ENCODE measurements at regions not wholly inside any gene's neighbourhood (a gene's known extent, or its start where the extent isn't known, plus 50 kb on each side); places are given as distances from the start of the nearest gene placed in this dataset.

DNA sequence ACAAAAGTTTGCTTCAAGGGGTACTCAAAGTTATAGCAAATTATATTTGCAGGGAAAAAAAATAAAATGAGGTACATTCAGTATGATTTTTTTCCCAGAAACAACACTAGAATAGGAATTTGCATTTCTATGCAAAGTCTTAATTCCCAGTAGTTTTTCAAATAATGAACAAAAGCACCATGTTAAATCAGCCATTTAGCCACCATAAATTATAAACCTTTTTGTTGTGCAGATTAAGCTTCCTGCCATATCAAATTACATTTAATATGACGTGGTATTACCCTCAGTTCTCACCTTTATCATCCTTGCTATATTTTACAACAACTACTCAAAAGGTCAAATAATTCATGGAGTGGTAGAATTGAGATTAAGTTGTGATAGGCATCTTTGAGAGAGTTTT lies 136.6 kb upstream of the FRY start:
- DNase-seq (ENCODE audit: low read depth, low spot score), result no peak
- H3K27ac ChIP-seq, result no peak overlapping the region

DNA sequence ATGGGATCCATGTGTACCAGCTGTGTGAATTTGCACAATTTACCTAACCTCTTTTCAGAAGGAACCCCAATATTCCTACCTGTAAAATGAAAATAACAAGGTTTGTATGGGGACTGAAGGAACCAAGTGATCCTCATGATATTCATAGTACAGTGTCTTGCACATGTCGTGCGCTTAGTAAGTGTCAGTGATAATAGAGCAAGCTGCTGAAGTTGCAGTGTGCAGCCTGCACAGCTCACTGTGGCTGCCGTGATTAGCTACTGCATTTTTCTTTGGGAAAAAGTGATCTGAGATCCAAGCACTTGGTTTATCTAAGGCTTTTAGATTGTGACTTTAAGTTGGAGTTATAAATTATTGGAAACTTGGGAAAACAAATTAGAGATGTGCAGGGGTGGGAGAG lies 135.9 kb upstream of the FRY start:
- no peak overlapping the region for H3K27ac ChIP-seq

DNA sequence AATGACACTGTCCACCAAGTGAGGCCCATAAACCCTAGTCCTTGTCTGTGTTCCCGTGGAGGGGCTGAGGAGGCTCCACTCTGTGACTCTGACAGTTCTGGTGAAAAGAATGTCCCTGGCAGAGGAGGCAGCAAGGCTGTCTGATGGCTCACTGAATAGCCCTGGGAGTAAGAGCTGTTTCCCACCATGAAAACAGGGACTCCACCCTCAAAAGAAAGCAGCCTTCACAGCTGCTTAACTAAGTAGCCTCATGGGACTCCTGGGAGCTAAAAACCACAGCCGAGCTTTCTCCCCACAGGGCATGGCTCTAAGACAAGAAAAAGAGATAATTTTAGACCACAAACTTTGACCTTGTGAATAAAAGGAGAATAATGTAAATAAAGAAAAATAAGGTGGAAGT lies 135.1 kb upstream of the FRY start:
- DNase-seq (ENCODE audit: low read depth, low spot score), result no peak
- H3K27ac ChIP-seq, result no peak overlapping the region

More for the DNA sequence above, 135.9 kb upstream of the FRY start:
- no peak for DNase-seq (ENCODE audit: low read depth, low spot score)

DNA sequence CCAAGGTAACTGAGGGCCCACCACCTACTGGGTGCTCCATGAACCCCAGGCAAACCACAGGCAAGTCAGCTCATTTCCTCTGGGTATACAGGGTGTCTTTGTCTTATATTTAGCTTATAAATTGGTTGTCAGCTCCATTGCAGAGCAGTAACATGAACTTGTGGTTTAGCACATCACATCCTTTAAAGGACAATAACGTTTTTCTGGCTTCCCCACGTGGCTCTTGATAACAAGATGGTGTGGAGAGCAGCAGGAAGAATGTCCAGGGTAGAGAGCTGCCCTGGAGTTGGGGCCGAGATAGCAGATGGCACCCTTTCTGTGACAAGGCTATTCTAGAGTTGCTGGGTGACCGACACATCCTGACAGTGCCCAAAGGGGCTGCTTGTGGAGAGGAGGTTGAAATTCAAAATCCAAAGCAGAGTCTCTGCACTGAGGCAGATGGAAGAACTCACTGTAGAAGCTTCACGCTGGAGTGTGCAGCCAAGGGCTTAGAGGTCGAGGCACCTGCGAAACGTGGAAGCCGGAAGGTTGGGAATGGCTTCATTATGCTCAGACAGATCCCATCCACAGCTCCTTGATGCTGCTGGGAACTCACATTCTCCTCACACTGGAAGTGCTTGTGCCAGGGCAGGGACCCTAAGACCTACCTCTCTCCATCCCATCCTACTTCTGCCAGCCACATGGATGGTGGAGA lies 133.0 kb upstream of the FRY start:
- no peak for DNase-seq (ENCODE audit: low read depth, low spot score)
- no peak overlapping the region for H3K27ac ChIP-seq

DNA sequence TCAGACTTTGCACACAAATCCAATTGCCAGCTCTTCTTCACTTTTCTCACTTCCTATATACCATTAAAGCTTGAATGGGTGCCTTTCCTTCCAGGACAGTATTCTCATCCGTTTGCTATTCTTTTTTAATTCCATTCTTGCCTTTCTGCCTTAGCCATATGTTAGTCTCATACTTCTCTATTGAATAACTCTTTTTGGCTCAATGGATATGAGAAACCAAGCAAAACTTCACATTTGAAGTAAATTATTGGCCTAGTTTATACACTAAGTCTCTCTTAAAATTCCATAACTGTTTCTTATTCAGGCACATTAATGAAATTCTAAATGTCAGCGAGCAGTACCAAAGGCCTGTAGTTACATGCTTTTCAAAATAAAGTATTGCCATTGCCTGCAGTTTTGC lies 129.6 kb upstream of the FRY start:
- no peak for DNase-seq (ENCODE audit: low read depth, low spot score)
- no peak overlapping the region for H3K27ac ChIP-seq

DNA sequence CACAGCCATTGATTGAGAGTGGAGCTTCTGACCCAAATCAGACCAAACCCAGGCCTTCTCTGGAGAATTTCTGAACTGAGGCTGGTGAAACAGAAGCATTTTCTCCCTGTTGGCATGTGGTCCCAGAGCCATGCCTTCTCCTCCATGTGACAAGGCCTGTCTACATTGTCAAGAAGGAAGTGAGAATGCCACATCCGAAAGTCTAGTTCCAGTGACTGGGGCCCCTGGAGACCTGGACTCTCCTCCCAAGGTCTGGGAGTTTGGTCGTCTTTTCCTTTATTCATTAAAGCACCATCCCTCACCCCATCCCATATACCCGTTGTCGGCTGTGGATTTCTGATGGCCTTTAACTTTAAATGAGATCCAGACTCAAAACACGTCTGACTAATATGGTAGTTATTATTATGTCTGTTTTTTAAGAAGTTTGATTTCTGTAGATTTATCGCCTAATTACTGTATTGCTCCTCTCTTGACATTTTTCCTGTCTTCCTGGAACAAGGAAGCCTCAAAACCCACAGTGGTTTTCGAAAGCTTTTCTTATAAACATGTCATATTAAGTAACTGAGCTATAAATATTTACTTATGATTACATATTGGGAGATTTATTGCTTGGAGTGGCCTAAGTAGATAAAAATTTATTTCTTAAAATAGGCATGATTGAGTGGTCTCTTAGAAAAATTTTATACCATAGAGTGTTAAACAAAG lies 128.3 kb upstream of the FRY start:
- no peak overlapping the region for H3K27ac ChIP-seq
- DNase-seq (ENCODE audit: low read depth, low spot score), result no peak

DNA sequence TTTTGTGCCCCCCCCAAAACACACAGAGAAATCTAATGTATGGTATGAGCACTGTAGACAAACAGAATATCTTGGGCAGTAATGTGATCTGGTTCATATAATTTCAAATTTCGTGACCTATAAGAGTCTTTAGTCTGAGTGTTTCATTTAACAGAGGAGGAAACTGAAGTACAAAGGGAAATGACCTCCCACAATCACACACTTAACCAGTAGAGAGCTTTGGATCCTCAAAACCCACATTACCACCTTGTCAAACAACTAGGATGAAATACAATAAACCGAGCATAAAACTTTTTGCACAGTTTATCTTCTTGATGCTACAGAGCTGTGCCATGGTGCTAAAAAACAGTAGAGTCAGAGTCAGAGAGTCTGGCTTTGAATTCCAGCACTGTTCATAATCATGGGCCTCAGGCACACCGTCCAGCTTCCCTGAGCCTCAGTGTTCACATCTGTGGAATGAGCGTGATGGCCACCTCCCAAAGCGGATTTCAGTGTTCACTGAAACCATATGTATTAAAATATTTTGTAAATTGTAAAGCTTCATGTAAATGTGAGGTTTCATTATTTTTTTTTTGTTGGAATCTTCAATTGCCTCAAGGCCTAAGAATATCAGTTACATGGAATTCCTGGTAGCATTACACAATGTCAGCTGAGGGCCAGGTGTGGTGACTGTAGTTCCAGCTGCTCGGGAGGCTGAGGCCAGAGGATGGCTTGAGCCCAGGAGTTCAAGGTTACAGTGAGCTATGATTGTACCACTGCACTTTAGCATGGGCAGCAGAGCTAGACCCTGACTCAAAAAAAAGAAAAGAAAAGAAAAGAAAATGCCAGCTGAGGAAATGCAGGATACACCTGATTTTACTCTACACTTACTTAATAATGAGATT lies 126.4 kb upstream of the FRY start:
- no peak overlapping the region for H3K27ac ChIP-seq
- DNase-seq (ENCODE audit: low read depth, low spot score), result no peak

DNA sequence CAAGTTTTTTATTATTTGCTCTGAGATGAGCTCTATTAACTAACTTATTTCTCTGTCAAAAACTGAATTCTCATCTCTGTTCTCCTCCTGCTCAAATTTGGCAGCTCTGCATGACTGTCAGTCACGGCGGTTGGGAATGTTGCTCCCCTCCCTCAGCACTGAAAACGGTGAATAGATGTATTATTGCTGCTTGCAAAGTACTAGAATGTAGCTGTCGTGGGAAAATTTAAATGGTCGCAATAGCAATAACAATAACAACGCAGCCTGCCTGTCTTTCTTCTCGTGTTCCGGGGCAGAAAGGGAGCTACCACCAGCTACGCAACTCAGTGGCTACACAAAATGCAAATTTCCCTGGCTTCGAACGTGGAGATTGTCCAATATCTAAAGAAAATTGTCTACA lies 125.6 kb upstream of the FRY start:
- H3K27ac ChIP-seq, result no peak overlapping the region
- DNase-seq (ENCODE audit: low read depth, low spot score), result no peak

DNA sequence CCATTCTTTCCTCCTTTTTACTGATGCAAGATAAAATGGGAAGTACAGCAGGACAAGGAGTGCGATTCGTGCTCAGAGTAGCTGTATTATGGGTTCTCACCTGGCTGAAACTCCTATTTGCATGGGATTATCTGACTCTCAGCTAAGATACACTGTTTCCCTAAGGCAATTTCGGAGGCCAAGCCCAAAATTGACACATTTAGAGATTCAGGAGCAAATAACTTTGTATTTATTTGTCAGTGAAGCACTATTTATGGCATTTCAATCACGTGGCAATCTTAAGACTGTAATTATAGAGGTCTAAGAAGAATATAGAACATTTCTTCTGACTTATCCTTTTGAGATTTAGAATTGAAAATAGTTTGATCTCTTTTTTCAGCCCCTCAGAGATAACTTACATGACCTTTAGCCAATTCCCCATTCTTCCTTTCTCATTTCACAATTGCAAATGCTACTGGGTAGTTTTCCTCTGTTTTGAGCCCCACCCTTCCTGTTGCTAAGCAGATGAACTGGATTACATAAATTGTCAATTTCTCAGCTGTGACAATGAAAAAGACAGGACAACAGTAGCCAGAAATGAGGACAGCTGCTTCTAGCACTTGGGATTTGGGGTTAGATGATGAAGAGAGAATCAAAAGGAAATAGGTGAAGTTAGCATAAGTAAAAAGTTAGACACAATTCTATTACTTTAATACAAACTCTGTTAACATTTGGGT lies 122.7 kb upstream of the FRY start:
- H3K27ac ChIP-seq, result no peak overlapping the region
- DNase-seq (ENCODE audit: low read depth, low spot score), result no peak

DNA sequence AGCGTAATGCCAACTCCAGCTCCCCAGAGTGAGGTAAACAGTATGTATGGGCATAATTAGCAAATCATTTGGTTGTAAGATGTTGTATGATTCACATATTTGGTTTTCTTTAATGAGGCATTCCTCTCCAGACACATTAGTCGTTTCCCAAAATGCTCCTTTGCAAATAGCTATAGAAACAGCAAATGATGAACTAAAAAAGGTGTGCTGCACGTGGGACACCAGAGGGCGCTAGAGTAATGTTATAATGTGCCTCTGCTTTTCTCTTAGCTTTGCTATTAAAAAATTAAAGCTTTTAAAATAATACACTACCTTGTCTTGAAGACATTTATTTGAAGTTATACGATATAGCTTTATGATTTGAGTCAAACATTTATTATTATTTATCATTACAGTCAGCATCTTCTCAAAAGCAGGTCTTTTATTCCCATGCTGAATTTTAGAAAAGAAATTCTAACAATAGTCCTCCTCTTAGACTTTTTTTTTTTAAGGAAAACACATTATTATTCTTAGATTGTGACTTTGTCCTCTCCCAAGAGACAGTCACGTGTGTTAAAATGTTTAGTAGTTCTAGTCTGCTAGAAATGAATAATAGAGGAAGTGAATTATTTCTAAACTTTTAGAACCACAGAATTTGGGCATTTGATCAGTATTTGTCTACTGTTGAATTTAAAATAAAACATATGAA lies 121.6 kb upstream of the FRY start:
- no peak overlapping the region for H3K27ac ChIP-seq
- DNase-seq (ENCODE audit: low read depth, low spot score), result no peak

DNA sequence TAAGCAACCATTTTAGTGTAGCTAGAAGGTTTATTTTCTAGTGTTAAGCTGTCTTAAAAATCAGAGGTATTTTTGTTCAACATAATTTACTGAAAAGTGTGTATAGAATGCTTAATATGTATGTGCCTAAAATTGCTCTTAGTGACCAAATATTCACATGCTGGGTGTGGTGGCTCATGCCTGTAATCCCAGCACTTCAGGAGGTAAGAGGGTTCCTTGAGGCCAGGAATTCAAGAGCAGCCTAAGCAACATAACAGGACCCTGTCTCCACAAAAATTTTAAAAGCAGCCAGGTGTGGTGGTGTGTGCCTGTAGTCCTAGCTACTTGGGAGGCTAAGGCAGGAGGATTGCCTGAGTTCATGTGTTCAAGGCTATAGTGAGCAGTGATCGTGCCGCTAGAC lies 120.9 kb upstream of the FRY start:
- DNase-seq (ENCODE audit: low read depth, low spot score), result no peak
- H3K27ac ChIP-seq, result no peak overlapping the region

DNA sequence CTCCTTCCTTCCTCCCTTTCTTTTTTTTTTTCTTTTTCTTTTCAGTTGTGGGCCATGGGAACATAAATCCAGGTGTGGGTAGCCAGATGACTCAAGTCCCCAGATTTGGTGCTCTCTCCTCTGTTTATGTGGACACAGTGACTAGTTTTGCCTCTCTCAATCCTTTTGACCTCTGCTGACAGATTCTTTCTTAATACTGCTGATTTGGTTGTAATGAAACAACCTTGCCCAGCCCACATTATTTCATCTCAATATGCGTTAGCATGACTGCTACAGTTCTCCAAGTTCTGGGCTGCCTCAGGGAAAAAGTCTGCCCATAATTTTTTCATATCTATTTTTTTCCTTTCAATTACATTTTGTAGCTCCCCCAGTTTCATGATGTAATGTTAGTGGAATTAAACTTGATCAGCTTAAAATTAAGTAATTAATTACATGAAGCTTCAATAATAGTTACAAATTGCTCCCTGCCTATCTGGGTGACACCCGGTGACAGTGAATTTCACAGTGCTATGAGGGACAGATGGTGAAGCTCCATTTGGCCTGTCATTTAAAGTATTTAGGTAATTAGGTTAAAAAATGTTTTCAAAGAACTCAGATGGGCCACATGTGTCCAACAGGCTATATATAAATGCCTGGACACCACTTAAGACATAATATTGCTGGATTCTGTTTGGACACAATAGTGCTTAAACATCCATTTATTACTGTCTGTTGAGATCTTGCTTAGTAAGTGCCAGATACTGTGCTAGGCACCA lies 118.8 kb upstream of the FRY start:
- no peak for DNase-seq (ENCODE audit: low read depth, low spot score)
- no peak overlapping the region for H3K27ac ChIP-seq

DNA sequence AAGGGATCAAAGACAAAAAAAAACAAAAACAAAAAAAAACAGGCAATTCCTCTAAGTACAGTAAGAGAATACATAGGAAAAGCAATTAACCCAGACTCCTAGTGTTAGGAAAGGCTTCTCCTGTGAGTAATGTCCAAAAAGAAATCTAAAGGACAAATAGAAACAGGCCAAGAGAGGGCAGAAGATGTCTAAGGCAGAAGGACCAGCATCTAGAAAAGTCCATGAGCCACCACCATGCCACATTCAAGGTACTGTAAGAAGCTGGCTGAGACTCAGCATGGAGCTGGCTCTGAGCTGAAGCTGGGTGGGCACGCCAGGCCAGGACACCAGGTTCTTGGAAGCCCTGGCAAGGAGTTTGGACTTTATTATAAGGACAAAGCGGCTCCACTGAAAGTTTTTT lies 118.1 kb upstream of the FRY start:
- no peak overlapping the region for H3K27ac ChIP-seq
- DNase-seq (ENCODE audit: low read depth, low spot score), result no peak

DNA sequence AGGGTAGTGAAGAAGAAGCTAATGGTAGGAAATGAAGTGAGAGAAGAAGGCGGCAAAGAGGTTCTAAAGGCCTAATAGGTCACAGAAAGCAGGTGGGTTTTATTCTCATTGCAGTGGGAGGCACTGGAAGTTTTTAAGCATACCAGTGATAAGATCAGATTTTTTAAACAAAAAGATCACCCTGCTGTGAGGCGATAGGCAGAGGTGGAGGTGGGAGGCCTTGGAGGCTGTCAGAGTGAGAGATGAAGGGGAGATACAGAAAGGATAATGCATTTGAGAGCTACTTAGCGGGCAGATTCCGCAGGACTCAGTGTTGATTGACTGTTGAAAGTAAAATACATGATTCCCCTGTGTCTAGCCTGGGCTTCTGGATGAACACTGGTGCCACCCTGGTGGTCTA lies 116.7 kb upstream of the FRY start:
- H3K27ac ChIP-seq, result no peak overlapping the region
- no peak for DNase-seq (ENCODE audit: low read depth, low spot score)

DNA sequence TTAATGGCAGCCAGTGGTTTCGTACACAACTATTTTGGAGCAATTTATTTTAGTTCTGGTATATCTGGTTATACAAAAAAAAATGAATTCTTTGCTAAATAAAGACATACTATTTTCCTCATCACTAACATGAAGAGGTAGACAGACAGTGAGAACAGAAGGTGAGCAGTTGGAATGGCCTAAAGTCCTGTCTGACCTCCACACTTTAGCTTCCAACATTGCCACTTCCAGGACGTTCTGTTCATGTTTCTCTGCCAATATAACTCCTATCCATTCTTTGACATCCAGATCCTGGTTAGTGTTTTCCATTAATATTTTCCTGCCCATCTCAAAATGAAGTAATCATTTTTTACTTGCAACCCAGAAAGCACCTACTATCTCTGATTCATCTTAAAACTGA lies 112.9 kb upstream of the FRY start:
- no peak overlapping the region for H3K27ac ChIP-seq
- no peak for DNase-seq (ENCODE audit: low read depth, low spot score)

DNA sequence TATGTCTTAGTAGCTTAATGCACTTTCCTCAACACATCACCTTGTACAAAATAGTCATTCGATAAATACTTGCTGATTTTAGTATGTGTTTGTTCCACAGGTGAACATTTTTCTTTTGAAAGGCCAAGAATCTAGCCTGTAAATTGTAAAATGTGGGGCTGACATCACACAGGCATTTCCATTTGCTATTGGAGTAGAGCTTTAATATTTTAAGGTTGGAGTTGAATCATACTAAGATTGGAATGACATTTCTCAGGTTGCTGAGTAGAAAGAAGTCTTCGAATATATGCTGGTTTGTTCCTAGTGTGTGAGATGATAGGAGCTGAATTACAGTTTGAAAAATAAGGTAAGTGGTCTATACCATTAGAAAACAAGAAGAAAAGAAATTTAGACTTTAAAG lies 112.3 kb upstream of the FRY start:
- H3K27ac ChIP-seq, result no peak overlapping the region
- DNase-seq (ENCODE audit: low read depth, low spot score), result no peak

DNA sequence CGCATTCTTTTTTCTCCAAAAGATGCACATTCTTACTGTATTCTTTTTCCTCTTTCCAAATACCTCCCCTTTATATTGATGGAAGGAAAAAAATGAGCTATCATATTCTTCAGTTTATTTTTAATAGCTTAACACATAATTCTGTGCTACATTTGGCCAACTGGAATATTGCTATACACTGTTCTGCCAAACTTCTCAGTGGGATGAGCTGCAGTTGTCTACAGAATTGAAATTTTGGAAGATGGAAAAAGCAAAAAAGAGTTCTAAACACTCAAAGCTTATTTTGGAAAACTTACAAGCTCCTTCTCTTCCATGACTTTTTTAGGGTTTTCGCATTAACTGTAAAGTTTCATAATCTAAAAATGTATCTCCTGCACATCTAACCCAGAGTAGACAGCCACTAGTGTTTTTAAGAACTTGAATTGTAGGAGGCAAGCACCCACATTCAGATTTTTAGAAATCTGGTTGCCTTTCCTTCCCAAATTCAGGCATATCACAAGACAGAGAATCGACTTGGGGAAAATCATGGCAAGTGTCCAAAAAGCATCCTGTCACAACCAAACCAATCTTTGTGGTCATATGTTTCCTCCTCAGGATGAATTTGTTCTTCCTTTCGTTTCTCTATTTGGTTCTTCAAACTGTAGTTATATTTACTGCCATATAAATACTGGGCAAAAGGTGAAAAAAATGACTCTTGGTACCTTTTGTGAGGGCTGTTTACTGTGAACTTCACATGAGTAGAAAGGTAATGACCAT lies 111.4 kb upstream of the FRY start:
- DNase-seq (ENCODE audit: low read depth, low spot score), result no peak
- no peak overlapping the region for H3K27ac ChIP-seq

DNA sequence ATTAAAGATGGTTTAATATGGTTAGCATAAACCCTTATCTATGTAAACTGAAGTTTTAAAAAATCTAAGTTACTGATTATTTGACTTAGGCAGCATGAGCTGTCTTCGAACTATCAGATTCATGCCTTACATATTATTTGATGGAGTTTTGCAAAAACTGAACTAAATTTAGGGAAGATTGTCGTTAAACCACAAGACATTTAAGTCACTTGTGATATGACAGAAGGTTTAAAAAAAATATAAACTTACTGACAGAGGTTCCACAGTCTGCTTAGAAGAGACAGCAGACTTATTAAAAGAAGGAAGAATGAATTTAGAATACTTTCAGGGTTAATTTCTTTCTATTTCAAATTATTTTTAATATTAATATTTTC lies 110.9 kb upstream of the FRY start:
- DNase-seq (ENCODE audit: low read depth, low spot score), result no peak
- H3K27ac ChIP-seq, result no peak overlapping the region

DNA sequence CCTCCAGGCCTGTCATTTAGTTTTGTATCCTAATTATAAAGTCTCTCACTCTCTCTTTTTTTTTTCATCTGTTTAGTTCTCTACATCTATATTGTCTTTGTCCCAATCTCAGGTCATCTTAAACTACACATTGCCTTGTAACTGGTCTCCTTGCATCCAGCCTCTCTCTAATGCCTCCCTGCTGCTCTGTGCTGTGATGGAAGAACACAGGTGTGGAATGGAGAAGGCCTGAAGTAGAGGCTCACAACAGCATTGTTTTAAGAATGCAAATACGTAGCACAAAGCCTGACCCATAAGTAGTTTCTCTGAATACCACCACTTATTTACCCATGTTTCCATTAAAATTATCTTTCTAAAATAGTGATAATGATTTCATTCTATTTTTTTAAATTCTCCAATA lies 108.8 kb upstream of the FRY start:
- H3K27ac ChIP-seq, result no peak overlapping the region
- no peak for DNase-seq (ENCODE audit: low read depth, low spot score)
